Esophagus muscularis mucosa (tissue), 4 donors: ENCODE measurements at regions not wholly inside any gene's neighbourhood (a gene's known extent, or its start where the extent isn't known, plus 50 kb on each side); places are given as distances from the start of the nearest gene placed in this dataset.

Experiments
- CTCF ChIP-seq, 3 experiments: fragments of 200-600 bp in 2 of 3; fragments of 450-650 bp in 1 of 3; sonication (generic) in 2 of 3; IDR thresholded peaks; one replicate each; pipeline ENCODE4 v1.5.1; 2017 to 2019; ENCODE audit warnings: antibody characterized with exemption in 3 of 3, mild to moderate bottlenecking in 2 of 3, moderate library complexity in 1 of 3
- EP300 ChIP-seq: sonication (generic); formaldehyde crosslinking; IDR thresholded peaks from one replicate; pipeline ENCODE4 v1.6.1; 2017; ENCODE audit warnings: antibody characterized with exemption
- POLR2A ChIP-seq: fragments of 450-650 bp; IDR thresholded peaks from one replicate; pipeline ENCODE4 v1.6.1; 2017; ENCODE audit warnings: antibody characterized with exemption, moderate library complexity, mild to moderate bottlenecking, low read depth

GRCh38 chr9:1388216-1388615 lies 338.1 kb downstream of the DMRT2 start:
- TF ChIP-seq CTCF (IDR thresholded peaks at IDR 0.05) (no peak), EP300 (no peak), POLR2A (no peak)
